Left lung (tissue), 4 donors: ENCODE measurements at regions not wholly inside any gene's neighbourhood (a gene's known extent, or its start where the extent isn't known, plus 50 kb on each side); places are given as distances from the start of the nearest gene placed in this dataset.

Source experiments
- ATAC-seq: fragments of 200-7000 bp; cut with Tn5 transposase; one replicate; pipeline ENCODE4 v1.9.1; 2020; ENCODE audit warnings: moderate library complexity
- DNase-seq, 4 donors: peaks; one replicate each; pipeline ENCODE4 v3.0.0-alpha.2; 2013 to 2020
- H3K27ac ChIP-seq, 2 donors: fragments of 200-600 bp; sonication (generic) in 1 of 2; one replicate each; pipeline versions ENCODE4 v1.5.0 to v1.8.0; 2020 to 2021
- H3K27me3 ChIP-seq, 2 donors: fragments of 200-600 bp; sonication (generic) in 1 of 2; one replicate each; pipeline versions ENCODE4 v1.5.0 to v1.8.0; 2020 to 2021
- H3K36me3 ChIP-seq, 2 donors: fragments of 200-600 bp; sonication (generic) in 1 of 2; one replicate each; pipeline versions ENCODE4 v1.5.0 to v1.8.0; 2020 to 2021
- H3K4me1 ChIP-seq, 2 donors: fragments of 200-600 bp; one replicate each; pipeline ENCODE4 v1.8.0; 2021
- H3K4me3 ChIP-seq, 2 donors: fragments of 200-600 bp; sonication (generic) in 1 of 2; one replicate each; pipeline versions ENCODE4 v1.5.0 to v1.8.0; 2020 to 2021; ENCODE audit warnings: mild to moderate bottlenecking in 1 of 2
- H3K9me3 ChIP-seq, 2 donors: fragments of 200-600 bp; sonication (generic) in 1 of 2; one replicate each; pipeline versions ENCODE4 v1.5.0 to v1.8.0; 2020 to 2021
- intact Hi-C, 2 donors: fragments of 100-400 bp; cut with DNase I; formaldehyde crosslinking; loops; one replicate each; pipeline versions ENCODE4 v1.11.2 to v1.14.2; 2022
- TF ChIP-seq, protein P1 (sequence below), 2 donors: fragments of 200-600 bp; sonication (generic) in 1 of 2; IDR thresholded peaks; one replicate each; pipeline versions ENCODE4 v1.5.0 to v1.8.0; 2021; ENCODE audit warnings: antibody characterized with exemption in 2 of 2
- donor health status: DM: no; HTN: yes; CAD: no.
- donor health status: DM: no; HTN: no; CAD: no.

- no peak for ATAC-seq
- Histone ChIP-seq H3K4me3 (no peak overlapping the region), H3K9me3 (peaks cover 0 to 5% of the 10 kb centered on the region in 2 donors), H3K4me1 (no peaks in the 10 kb centered on the region), H3K27ac (no peak overlapping the region), H3K27me3 (no peaks in the 10 kb centered on the region), H3K36me3 (no peaks in the 10 kb centered on the region)
- DNase-seq, result no peak
- TF ChIP-seq, protein P1, sequence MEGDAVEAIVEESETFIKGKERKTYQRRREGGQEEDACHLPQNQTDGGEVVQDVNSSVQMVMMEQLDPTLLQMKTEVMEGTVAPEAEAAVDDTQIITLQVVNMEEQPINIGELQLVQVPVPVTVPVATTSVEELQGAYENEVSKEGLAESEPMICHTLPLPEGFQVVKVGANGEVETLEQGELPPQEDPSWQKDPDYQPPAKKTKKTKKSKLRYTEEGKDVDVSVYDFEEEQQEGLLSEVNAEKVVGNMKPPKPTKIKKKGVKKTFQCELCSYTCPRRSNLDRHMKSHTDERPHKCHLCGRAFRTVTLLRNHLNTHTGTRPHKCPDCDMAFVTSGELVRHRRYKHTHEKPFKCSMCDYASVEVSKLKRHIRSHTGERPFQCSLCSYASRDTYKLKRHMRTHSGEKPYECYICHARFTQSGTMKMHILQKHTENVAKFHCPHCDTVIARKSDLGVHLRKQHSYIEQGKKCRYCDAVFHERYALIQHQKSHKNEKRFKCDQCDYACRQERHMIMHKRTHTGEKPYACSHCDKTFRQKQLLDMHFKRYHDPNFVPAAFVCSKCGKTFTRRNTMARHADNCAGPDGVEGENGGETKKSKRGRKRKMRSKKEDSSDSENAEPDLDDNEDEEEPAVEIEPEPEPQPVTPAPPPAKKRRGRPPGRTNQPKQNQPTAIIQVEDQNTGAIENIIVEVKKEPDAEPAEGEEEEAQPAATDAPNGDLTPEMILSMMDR (IDR thresholded peaks at IDR 0.05), result no peak
- intact Hi-C loops, result no loop called here
Observed at GRCh38 chr12:127262615-127263014, 1004.4 kb upstream of the TMEM132C start.

GRCh38 chr12:127263621-127264020, 1003.3 kb upstream of the TMEM132C start:
- intact Hi-C loops, result no loop called here

GRCh38 chr12:127267128-127267527, 999.8 kb upstream of the TMEM132C start:
- DNase-seq (no peak), ATAC-seq (no peak)
- no peak overlapping the region for H3K27ac ChIP-seq
- H3K4me3 ChIP-seq, result no peak overlapping the region
- H3K36me3 ChIP-seq, result no peaks in the 10 kb centered on the region
- intact Hi-C loops, result no loop called here
- TF ChIP-seq, protein P1 (IDR thresholded peaks at IDR 0.05), result no peak
- H3K9me3 ChIP-seq, result peaks cover 0 to 5% of the 10 kb centered on the region in 2 donors
- H3K27me3 ChIP-seq, result no peaks in the 10 kb centered on the region
- no peaks in the 10 kb centered on the region for H3K4me1 ChIP-seq

More at GRCh38 chr12:127263621-127264020, 1003.3 kb upstream of the TMEM132C start:
- H3K4me1 ChIP-seq, result no peaks in the 10 kb centered on the region
- no peak overlapping the region for H3K4me3 ChIP-seq
- no peak overlapping the region for H3K27ac ChIP-seq
- DNase-seq, result no peak
- H3K27me3 ChIP-seq, result no peaks in the 10 kb centered on the region
- TF ChIP-seq, protein P1 (IDR thresholded peaks at IDR 0.05), result no peak
- peaks cover 0 to 5% of the 10 kb centered on the region in 2 donors for H3K9me3 ChIP-seq
- ATAC-seq, result no peak
- no peaks in the 10 kb centered on the region for H3K36me3 ChIP-seq

DNA sequence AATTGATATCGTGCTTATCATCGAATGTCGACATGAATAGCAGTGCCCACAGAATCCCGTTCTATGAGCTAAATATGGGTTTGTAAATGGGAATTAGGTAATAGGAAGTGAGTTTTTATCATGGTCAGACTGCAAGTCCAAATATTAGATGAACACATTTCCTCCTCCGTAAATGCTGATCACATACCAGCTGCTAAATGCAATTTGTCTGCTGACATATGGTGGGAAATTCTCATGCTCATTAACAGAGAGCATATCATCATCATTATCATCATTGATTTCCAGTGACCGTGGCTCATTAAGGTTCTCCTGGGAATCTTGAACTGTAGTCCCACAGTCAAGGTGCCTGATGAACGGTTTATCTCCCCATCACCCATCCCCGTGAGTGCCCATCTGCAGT, 998.8 kb upstream of the TMEM132C start:
- H3K4me1 ChIP-seq, result no peaks in the 10 kb centered on the region
- no peaks in the 10 kb centered on the region for H3K36me3 ChIP-seq
- H3K27ac ChIP-seq, result no peak overlapping the region
- TF ChIP-seq, protein P1 (IDR thresholded peaks at IDR 0.05), result no peak
- ATAC-seq, result no peak
- H3K27me3 ChIP-seq, result no peaks in the 10 kb centered on the region
- no peak for DNase-seq
- peaks cover 0 to 5% of the 10 kb centered on the region in 2 donors for H3K9me3 ChIP-seq
- intact Hi-C loops, result no loop called here
- no peak overlapping the region for H3K4me3 ChIP-seq

DNA sequence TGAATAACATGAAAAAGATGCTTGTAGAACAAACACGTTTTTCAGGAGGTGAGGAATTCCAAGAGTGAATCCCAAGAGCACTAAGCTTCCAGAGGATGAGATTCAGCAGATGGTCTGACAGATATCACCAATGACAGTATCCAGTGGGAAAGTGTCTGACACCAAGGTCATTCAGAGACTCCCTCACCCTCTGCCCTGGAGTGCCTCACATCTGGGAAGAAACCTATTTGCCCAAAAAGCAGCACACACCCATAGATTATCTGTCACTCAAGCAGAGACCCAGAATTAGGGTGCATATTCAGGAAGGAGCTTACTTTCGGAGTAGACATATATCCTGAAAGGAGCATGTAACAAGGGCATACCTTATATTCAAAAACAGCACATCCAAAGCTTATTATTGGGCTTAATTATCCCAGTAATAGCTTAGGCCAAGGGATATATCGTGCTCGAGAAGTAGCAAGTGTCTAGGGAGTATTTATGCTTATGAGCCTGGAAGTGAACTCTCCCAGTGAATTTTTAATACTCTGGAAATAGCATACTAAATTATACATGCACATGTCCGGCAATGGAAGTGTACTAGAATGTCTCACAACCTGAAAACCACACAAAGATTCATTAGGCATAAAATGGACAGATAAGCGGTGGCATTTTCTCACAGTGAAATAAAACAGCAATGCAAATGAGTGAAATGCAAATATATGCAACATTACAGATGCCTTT, 998.1 kb upstream of the TMEM132C start:
- TF ChIP-seq, protein P1 (IDR thresholded peaks at IDR 0.05), result no peak
- no peaks in the 10 kb centered on the region for H3K27me3 ChIP-seq
- H3K9me3 ChIP-seq, result peaks cover 0 to 2% of the 10 kb centered on the region in 2 donors
- DNase-seq, result no peak
- no peaks in the 10 kb centered on the region for H3K36me3 ChIP-seq
- no peak overlapping the region for H3K27ac ChIP-seq
- no peaks in the 10 kb centered on the region for H3K4me1 ChIP-seq
- intact Hi-C loops, result no loop called here
- no peak overlapping the region for H3K4me3 ChIP-seq
- ATAC-seq, result no peak
